Frontal cortex (tissue), 3 donors: ENCODE measurements at regions not wholly inside any gene's neighbourhood (a gene's known extent, or its start where the extent isn't known, plus 50 kb on each side); places are given as distances from the start of the nearest gene placed in this dataset.
"Not testable (repeated sequence)": the region's sequence is repeated elsewhere in the genome, so short reads cannot be mapped to it uniquely, and the experiment has no call there.

ENCODE experiments used
- DNase-seq, 2 donors: peaks; one replicate each; pipeline ENCODE4 v3.0.0; 2012; ENCODE audit warnings: low spot score in 2 of 2
- FAIRE-seq: peaks from 2 replicates; lab custom pipeline; 2012; peaks lifted over from hg19 to GRCh38; lab: Jason Lieb, UNC
- donor health status: control.
- donor health status: control.
- donor health status: control.

- FAIRE-seq (no peak), DNase-seq (no peak)
Measured at GRCh38 chr9:115295734-115296133, 177.8 kb upstream of the TNC start.

- DNase-seq (no peak), FAIRE-seq (no peak)
Measured at GRCh38 chr9:115296831-115297565, 179.0 kb upstream of the TNC start.

- DNase-seq (no peak), FAIRE-seq (no peak)
Measured at GRCh38 chr9:115300116-115300515, 182.2 kb upstream of the TNC start.

GRCh38 chr9:115300874-115301273 lies 182.9 kb upstream of the TNC start:
- DNase-seq (no peak), FAIRE-seq (no peak)

GRCh38 chr9:115301581-115301980 lies 183.6 kb upstream of the TNC start:
- FAIRE-seq: no peak
- no peak for DNase-seq

- no peak for FAIRE-seq
- no peak for DNase-seq
Measured at GRCh38 chr9:115305543-115305942, 187.6 kb upstream of the TNC start.

GRCh38 chr9:115306865-115307264 lies 188.9 kb upstream of the TNC start:
- DNase-seq (no peak), FAIRE-seq (no peak)

- no peak for FAIRE-seq
Measured at GRCh38 chr9:115313545-115313944, 195.6 kb upstream of the TNC start.

GRCh38 chr9:115326461-115326860 lies 208.5 kb upstream of the TNC start:
- no peak for DNase-seq
- FAIRE-seq: no peak

More at GRCh38 chr9:115313545-115313944, 195.6 kb upstream of the TNC start:
- DNase-seq: no peak

GRCh38 chr9:115327436-115328122 lies 209.6 kb upstream of the TNC start:
- DNase-seq (no peak), FAIRE-seq (no peak)

- DNase-seq (no peak), FAIRE-seq (no peak)
Measured at GRCh38 chr9:115328228-115328627, 210.3 kb upstream of the TNC start.

- DNase-seq (no peak), FAIRE-seq (no peak)
Measured at GRCh38 chr9:115328677-115329076, 210.7 kb upstream of the TNC start.

GRCh38 chr9:115333277-115334070 lies 215.5 kb upstream of the TNC start:
- FAIRE-seq (no peak), DNase-seq (no peak)

GRCh38 chr9:115335439-115335838 lies 217.5 kb upstream of the TNC start:
- no peak for FAIRE-seq
- no peak for DNase-seq

- FAIRE-seq (no peak), DNase-seq (no peak)
Measured at GRCh38 chr9:115340314-115340713, 222.4 kb upstream of the TNC start.

- FAIRE-seq (no peak), DNase-seq (no peak)
Measured at GRCh38 chr9:115341426-115341825, 223.5 kb upstream of the TNC start.

- DNase-seq, FAIRE-seq: not testable (repeated sequence)
Measured at GRCh38 chr9:115347776-115348175, 229.8 kb upstream of the TNC start.

- DNase-seq, FAIRE-seq: not testable (repeated sequence)
Measured at GRCh38 chr9:115348936-115349335, 231.0 kb upstream of the TNC start.

GRCh38 chr9:115349542-115349941 lies 231.6 kb upstream of the TNC start:
- FAIRE-seq (no peak), DNase-seq (no peak)

- FAIRE-seq: no peak
- DNase-seq: no peak
Measured at GRCh38 chr9:115350548-115350947, 232.6 kb upstream of the TNC start.

GRCh38 chr9:115353681-115354080 lies 235.7 kb upstream of the TNC start:
- DNase-seq: no peak

More at GRCh38 chr9:115353681-115354080, 235.7 kb upstream of the TNC start:
- FAIRE-seq: no peak
